ENCODE measurements at regions not wholly inside any gene's neighbourhood (a gene's known extent, or its start where the extent isn't known, plus 50 kb on each side); places are given as distances from the start of the nearest gene placed in this dataset.

DNA sequence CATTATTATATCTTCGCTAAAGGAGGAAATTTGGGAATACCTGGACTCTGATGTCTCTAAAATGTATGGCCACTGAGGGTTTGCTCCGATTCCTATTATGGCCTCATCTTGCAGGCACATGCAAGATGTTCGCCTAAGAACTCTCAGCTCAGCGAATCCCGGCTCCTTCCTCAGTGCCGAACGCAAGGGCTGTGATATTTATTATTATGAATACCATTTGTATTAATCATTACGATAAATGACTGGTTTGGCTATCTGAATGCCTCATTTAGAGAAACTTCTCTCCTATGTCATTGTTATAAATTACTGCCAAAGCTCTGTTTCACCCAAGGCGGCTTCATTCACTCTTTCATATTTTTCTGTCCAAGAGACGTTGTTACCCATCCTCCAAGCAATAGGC is 369.7 kb upstream of the TSHZ3 start:
- DNase-seq: no peak

DNA sequence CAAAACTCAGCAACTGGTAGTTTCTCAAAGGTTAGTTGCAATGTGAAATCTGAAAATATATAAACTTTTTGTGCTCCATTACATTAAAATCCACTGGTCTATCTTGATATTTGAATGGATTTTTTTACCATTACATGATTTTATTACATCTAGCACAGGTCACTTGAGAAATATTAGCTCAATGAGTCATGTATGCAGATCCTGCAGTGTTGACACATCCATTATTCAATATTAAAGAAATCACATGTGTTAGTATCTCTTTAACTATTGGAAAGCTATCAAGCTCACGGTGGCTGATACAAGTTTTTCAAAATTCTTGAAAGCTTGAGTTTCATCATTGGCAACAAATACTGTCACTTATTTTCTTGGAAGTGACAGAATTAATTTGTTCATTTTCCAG is 373.9 kb upstream of the TSHZ3 start:
- no peak for DNase-seq

DNA sequence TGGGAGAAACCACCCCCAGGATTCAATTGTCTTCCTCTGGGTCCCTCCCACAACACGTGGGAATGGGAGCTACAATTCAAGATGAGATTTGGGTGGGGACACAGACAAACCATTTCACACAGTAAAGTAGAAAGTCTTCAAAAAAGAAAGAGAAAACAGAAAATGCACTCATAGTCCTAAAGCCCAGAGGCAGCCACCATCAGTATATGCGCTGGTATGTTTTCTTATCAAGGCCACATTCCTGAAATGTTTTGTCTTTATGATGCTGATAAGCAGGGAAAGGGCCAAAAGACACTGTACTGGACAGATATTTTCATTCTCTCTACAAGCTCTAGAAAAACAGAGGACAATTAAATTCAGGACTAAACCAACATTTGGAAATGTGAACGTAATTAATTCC is 375.8 kb upstream of the TSHZ3 start:
- DNase-seq: no peak

DNA sequence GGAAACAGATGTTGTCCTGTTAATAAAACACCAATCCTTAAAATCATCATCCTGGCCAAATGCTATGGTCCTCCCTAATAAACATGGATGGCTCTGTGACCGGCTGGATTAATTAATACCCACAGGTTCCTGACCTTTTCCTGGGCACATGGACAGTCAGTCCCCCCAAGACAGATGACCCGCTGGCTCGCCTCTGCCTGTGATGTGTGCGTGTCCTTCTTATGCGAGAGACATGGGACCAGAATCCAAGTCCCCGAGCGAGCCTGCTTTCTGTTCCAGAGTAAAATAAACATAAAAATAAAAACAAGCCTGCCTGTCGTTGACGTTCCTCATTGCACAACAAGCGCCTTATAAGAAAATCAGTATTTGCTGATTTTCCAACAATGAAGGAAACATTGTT is 378.3 kb upstream of the TSHZ3 start:
- DNase-seq: no peak

DNA sequence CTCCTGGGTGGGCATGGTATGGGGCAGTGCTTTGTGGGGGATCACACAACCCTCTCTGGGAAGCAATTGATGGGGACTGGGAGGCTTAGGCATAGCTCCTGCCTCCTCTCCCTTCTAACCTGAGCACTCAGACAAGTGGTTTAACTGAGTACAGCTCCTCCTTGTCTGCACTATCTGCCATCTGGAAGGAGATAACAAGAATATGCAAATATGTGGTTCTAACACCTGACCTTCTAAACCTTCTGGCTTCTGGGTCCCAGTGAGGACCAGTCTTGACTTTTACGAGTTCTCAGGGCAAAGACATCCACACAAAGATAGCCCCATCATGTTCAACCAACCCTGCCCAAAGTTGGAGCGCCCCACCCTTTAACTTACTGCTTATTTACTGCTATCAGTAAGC is 381.0 kb upstream of the TSHZ3 start:
- DNase-seq: no peak

DNA sequence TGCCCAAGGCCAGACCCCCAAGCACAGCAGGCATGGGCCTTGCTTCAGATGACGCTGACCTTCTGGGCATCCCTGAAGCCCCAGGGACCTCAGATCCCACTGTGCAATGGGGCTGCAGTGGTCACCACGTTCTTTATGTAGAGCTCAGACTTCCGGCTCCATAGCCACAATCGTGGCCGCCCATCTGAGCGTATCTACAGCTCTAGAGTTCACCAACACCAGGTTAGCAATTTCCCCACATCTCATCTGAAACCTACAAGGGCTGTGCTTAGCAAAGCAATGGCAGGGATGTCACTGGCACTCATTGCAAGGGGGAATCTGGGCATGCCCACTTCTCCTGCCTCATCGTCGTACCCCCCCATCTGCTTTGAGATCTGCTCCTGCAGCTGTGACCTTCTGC is 384.4 kb upstream of the TSHZ3 start:
- no peak for DNase-seq

DNA sequence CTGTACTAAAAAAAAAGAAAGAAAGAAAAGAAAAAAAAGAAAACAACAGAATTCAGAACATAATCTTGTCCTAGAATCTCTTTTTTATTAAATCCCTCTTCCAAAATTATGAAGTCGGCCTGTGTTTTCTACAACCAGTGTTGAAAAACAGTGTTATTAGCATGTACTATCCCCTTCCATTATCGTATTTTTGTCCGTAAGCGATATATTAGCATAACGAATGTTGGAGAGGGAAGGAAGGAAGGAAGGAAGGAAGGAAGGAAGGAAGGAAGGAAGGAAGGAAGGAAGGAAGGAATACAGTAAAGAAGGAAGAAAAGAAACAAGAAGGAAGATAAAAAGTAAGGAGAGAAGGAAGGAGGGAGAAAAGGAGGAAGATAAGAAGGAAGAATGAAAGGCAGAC is 393.0 kb upstream of the TSHZ3 start:
- no peak for DNase-seq

DNA sequence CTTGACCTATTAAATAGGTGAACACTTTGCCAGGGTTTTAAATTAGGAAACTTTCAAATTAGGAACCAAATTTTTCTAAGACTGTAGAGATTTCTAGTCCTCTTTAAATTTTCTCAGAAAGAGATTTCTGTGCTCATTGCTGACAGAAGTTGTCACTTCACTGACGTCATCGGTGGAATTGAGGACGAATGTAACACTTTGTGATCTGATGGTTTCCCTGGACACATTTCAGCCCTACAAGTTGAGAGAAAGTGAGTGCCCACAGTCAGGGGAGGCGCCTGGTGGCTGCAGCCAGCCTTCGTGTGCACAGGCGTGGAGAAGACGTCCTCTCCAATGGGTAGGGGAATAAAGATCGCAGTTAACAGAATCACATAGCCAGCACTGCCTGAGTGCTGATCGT is 396.5 kb upstream of the TSHZ3 start:
- no peak for DNase-seq

DNA sequence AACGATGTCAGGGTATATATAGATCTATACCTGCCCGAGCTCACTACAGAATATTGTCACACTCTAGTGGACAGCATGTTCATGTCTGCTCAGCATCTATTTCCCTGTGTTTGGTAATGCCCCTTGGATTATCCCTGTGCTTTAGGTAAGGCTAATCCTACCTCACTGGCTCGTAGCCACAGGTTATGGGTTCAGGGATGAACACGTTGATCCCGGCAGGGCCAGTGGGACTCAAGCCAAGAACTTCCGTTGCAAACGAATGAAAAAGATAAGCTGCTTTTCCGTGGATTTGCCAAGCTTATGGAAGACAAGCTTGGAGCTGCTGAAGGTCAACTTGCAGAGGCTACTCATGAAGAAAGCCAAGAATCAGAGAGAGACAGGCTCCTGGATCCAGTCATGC is 400.0 kb upstream of the TSHZ3 start:
- DNase-seq: no peak

DNA sequence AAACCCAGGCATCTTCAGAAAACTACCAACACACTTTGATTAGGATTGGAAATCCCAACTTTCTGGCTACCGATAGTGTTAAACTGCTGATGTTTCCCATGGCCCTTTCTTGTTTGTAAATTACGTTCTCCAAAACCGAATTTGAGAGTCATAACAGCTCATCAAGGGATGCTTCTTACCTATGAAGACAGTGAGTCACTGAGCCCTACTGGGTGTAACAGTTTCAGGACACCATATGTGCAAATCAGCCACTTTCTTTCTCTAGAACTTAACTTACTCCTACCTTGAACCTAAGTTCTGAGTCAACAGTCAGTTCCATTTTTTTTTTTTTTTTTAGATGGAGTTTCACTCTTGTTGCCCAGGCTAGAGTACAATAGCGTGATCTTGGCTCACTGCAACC is 410.1 kb upstream of the TSHZ3 start:
- DNase-seq: no peak

DNA sequence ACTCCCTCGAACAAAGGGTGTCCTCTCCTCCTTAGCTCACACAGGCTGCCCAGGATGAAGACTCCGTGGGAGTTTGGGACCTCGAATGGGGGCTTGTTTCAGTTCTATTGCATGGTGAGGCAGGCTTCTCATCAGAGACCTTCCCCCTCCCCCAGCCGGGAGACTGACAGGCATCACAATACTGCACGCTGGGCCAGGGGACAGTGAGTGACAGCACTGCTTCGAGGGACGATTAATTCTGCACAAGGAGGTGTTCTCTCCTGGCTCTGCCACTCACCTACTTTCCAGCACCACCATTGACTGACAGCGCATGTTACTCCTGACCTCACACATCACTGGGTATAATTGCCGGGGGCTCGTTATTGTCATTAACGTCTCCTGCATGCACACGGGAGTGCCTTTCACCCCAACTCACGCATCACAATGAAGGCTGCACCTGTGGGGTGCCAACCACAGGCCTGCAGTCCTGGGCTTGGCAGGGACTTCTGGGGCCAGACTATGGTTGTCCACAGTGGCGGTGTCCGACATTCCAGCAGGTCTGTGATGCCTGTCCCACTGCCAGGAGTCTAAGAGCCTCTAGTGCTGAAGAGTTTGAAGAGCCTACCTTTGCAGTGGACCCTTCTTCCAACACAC is 412.2 kb upstream of the TSHZ3 start:
- no peak for DNase-seq

DNA sequence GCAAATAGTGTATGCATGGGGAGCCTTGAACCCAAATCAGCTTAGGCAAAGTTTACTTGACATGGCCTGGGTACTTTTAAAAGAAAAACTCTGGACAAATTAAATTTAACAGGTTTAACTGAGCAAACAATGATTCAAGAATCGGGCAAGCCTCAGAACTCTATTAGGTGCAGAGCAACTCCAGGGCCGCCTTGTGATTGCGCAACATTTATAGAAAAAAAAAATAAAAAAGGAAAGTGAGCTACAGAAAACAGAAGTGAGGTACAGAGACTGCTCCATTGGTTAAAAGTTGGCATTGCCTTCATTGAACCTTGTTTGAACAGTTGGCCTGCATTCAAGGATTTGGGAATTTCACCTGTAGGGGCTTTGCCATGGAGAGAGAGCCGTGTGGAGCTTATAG is 421.0 kb upstream of the TSHZ3 start:
- DNase-seq: no peak

DNA sequence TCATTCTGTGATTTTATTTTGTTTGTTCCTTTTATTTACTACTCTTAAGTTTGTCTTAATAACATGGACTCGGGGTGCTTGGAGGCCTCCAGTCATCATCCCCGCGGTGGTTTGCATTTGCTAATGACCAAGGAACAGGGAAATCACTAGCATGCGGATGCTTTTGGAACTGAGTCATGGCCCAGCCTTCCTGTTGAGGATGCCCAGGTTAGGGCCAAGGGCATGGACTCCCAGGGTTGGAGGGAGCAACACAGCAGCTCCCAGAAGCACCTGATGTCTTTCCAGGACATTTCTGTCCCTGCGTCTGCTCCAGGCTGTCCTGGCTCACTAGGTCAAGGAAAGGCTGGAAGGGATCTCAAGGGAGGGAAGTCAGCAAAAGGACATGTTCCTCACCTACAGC is 423.7 kb upstream of the TSHZ3 start:
- DNase-seq: no peak

DNA sequence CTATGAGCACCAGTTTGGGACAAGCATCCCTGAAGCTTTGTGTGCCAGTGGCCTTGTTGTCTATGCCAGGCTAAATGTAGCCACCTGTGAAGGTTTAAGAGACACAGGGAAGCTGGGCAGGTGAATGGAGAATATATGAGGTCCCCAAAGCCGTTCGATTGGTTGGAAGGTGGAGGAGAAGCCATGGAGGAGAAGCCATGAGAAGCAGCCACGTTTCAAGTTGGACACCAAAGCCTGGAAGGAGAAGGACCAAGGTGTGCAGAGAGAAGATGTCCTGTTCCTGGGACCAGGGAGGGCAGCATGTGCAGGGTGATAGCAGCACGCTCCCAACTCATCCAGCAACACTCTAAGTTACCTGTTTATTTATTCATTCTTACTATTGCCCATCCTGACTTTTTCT is 432.3 kb upstream of the TSHZ3 start:
- no peak for DNase-seq

DNA sequence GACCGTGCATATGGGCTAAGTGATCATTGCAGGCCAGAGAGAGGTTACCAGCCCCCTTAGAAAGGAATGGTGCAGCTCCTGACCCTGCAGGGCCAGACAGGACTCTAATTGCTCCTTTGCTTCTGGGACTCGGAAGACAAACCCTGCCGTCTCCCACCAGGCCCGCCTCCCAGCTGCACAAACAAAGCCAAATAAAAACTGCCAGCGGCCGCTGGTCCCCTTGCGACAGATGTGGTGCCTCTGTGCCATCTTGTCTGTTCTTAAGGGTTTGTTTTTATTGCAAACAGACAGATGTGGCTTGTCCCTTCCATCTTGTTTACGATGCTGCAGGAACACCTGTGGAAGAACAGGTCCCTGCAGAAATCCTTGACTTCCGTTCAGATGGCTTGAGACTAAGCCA is 434.4 kb upstream of the TSHZ3 start:
- no peak for DNase-seq

DNA sequence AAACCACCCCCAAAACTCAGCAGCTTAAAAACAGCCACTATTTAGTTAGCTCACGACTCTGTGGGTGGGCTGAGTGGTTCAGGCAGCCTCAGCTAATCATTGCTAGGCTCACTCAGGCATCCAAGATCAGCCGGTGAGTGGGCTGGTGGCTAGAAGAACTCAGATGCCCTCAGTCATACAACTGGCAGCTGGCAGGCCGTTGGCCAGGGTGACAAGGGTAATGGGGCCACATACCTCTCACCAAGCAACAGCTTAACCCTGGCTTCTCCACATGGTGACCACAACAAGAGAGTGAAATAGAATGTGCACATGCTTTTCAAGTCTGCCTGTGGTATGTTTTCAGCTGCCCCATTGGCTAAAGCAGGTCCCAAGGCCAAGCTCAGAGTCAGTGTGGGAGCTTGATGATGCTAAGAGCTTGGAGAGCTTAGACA is 435.4 kb upstream of the TSHZ3 start:
- no peak for DNase-seq

DNA sequence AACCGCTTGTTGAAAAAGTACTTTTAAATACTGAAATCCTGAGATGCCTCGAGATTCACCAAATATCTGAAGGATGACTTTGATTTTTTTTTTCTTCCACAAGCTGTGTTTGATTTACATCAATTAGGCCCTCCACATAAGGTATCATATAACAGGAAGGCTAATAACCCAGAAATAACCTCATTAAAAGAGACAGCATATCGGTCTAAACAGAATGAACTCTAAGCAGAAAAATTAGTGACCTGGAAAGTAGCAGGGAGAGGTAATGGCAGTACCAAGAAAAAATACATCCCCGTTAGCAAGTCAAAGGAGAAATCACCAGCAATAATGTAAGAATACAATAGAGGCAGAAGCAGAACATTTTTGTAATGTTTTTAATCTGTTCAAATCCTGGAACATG is 452.4 kb upstream of the TSHZ3 start:
- no peak for DNase-seq

DNA sequence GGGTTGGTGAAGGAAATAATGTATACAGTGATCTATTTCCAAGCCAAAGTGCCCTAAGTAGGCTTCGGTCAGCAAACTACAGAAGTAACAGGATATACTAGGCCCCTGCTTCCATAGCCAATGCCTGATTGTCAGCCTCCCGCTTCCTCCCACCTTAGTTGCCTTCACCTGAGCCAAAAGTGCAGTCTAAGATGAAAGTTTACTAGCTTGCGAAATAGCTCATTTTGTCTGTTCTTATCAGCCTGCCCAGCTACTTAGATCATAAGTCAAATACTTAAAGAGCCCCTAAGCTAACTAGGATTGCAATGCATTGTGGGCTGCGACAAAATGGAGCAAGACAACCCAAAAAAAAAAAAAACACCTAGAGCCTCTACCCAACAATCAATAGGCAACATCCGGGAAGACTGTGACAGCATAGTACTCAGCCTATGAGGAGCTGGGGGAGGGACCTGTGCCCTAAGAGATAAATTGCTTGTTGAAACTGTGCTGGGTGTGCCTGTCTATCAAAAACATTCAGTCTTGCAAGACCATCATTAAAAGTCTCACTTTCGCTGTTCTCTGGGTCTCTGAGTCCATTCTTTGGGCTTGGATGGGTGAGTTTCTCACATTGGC is 454.7 kb upstream of the TSHZ3 start:
- DNase-seq: no peak

DNA sequence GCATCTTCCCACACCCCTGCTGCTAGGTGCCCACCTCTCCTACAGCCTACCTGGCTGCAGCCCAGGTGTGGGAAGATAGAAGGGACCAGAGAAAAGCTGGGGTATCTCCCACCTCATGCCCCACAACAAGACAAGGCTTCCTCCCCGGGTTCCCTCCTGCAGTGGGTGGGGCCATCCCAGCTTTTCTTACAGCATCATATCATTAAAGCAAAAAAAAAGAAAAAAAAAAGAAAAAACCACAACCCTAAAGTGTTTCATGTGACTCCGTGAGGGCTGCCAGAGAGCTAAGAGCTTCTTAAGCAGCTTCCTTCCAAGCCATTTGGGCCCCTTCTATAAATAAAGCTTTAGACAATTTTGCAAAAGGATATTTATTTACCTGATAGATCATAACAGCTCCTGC is 455.4 kb upstream of the TSHZ3 start:
- no peak for DNase-seq

DNA sequence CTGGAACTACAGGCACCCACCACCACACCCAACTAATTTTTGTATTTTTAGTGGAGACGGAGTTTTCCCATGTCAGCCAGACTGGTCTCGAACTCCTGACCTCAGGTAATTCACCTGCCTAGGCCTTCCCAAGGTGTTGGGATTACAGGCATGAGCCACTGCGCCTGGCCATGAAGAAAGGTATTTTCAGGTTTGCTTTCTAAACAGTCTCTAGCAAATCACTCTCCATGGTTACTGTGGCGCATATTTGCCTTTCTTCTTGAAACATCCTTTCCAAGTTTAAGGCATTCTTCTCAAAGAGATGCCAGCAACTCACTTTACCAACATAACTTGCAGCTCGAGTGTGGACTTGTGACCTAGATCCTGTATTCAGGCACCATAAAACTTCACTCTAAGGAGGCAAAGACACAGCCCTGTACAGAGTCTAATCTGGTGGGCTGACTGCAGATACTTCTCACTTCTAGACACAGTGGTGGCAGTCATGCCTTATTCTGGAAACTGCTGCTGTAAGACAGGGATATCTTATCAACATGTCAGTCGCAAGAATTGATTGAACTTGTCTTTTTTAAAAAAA is 461.4 kb upstream of the TSHZ3 start:
- no peak for DNase-seq

DNA sequence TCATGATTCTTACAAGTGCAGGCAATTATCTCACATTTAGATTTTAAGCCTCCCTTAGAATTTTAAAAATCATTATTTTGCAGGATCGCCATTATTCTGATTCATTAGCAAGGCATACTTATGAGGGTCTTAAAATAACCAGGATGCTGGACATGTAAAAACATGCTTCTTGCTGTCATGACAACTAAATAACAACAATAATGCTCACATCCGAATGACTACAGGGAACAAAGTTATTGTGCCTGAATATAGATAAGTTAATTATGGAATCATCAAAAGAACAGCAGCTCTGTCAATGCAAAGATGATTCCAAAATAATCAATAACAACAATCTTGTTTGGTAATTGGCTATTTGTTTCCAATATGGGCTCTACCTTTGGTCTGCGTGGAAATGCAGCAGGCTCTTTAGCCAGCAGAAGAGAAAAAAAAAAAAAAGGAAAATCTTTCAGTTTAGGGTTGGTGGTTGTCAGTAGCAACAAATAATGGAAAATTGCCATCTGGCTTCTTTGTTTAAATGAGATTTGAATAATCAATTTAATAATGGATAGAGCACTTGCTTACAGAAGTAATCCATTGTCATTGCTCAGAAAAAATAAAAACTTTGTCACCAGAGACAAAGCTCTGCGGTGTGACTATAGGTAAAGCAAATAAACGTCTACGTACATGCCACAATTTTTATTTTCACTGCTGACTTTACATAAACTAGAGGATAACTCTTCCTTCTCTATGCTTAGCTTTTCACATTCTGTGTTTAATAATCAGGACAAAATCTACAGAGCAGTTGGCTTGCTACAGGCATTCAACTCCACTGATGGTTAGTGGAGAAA is 468.9 kb upstream of the TSHZ3 start:
- DNase-seq: no peak

DNA sequence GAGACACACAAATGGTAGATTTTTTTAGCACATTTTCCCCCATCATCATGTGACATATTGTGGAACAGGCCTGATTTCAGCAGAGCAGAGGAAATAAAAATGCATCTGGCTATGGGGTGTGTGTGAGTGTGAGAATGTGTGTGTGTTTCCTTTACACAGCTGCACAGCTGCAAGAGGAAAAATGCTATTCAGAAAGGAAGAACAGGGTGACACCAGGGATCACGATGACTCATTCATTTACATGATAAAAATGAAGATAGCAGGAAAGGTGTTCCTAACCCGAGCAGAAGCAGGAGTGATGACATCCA is 469.5 kb upstream of the TSHZ3 start:
- no peak for DNase-seq

DNA sequence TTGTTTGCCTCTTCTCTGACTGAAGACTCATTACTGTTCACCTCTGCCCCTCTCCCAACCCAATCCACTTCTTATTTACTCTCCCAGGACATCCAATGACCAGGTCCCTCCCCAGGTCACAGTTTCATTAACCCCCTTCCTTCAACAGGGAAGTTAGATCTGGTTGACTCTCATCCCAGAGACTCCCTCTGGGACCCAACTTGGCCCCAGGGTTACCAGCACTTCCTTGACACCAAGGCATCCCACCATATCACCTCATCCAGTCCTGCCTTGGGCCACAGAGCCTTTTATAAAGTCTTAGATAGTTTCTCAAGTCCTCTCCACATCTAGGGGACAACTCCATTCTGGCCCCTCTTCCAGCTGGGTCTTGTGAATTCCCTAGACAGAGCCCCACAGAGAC is 470.6 kb upstream of the TSHZ3 start:
- DNase-seq: no peak

DNA sequence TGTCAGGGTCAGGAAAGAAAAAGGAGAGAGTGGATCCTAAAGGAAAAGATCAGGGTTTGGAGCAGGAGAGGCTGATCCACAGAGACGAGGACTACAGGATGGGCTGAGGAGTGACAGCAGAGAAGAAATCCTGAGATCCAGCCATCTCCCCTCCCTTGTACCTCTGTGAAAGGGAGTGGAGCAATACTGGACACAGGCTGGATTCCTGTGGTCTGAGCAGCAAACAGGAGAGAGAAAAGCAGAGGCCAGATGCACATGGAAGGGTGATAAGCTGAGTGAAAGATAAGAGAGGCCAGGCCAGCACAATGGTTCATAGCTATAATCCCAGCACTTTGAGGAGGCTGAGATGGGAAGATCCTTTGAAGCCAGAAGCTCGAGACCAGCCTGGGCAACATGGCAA is 472.1 kb upstream of the TSHZ3 start:
- DNase-seq: no peak
